SK-N-SH treated with all-trans-retinoic acid at 6 μM for 48 hours (cell line): ENCODE measurements at regions not wholly inside any gene's neighbourhood (a gene's known extent, or its start where the extent isn't known, plus 50 kb on each side); places are given as distances from the start of the nearest gene placed in this dataset.

Source experiments
- CSRNP3 ChIP-seq: fragments of 250-450 bp; sonication (Bioruptor Pico); IDR thresholded peaks from 2 replicates; pipeline ENCODE4 v1.5.1; 2021; ENCODE audit warnings: mild to moderate bottlenecking, moderate library complexity
- ESRRG ChIP-seq: fragments of 250-450 bp; sonication (Bioruptor Pico); IDR thresholded peaks from 2 replicates; pipeline ENCODE4 v1.6.1; 2021; ENCODE audit warnings: mild to moderate bottlenecking
- GLIS3 ChIP-seq: fragments of 250-450 bp; sonication (Bioruptor Pico); IDR thresholded peaks from 2 replicates; pipeline ENCODE4 v1.5.0; 2020; ENCODE audit warnings: mild to moderate bottlenecking, moderate library complexity
- PATZ1 ChIP-seq: fragments of 250-450 bp; sonication (Bioruptor Pico); IDR thresholded peaks from 2 replicates; pipeline ENCODE4 v1.8.0; 2020; ENCODE audit warnings: mild to moderate bottlenecking, moderate library complexity, borderline replicate concordance
- RARB ChIP-seq: fragments of 250-450 bp; sonication (Bioruptor Pico); IDR thresholded peaks from 2 replicates; pipeline ENCODE4 v1.8.0; 2021; ENCODE audit warnings: mild to moderate bottlenecking, moderate library complexity
- ZFP3 ChIP-seq: fragments of 250-450 bp; sonication (Bioruptor Pico); IDR thresholded peaks from 2 replicates; pipeline ENCODE4 v1.5.0; 2020; ENCODE audit warnings: mild to moderate bottlenecking, moderate library complexity
- ZFP30 ChIP-seq: fragments of 450-650 bp; formaldehyde crosslinking; IDR thresholded peaks from 2 replicates; pipeline ENCODE4 v1.5.0; 2022; ENCODE audit warnings: mild to moderate bottlenecking, moderate library complexity

GRCh38 chr21:21737186-21737585 is 739.0 kb downstream of the NCAM2 start:
- TF ChIP-seq ESRRG (CRISPR knock-in tag) (no peak), ZFP3 (CRISPR knock-in tag) (no peak), GLIS3 (CRISPR knock-in tag) (no peak), PATZ1 (CRISPR knock-in tag) (no peak), CSRNP3 (no peak), ZFP30 (CRISPR knock-in tag) (no peak), RARB (no peak)
